ENCODE measurements at regions not wholly inside any gene's neighbourhood (a gene's known extent, or its start where the extent isn't known, plus 50 kb on each side); places are given as distances from the start of the nearest gene placed in this dataset.
A peak's percentile ranks its signal among the peaks of the same experiment; 100 is the strongest.
"Not testable (repeated sequence)": the region's sequence is repeated elsewhere in the genome, so short reads cannot be mapped to it uniquely, and the experiment has no call there.

GRCh38 chr2:88896971-88897370 lies 205.5 kb downstream of the RPIA start:
- Histone ChIP-seq H3K4me3 (ENCODE audit: low read depth, low read length) (no peak overlapping the region), H3K27ac (ENCODE audit: low read depth, low read length) (no peak overlapping the region), H3K27me3 (ENCODE audit: control insufficient read depth, insufficient read depth, low read length) (no peaks in the 10 kb centered on the region), H3K9me3 (ENCODE audit: control insufficient read depth, insufficient read depth, low read length) (no peaks in the 10 kb centered on the region)
- DNase-seq (ENCODE audit: low read depth, low spot score), result no peak
- ChIA-PET POLR2A (no interaction called here), CTCF (interaction anchor here (1.7 kb wide), 1 partner anchor 17 kb away, joined by 3 read pairs; no protein-coding TSS in a partner anchor)
- no peak for TF ChIP-seq CTCF (IDR thresholded peaks at IDR 0.05; ENCODE audit: low read depth, low read length)

- POLR2A ChIA-PET, result no interaction called here
- DNase-seq (ENCODE audit: low read depth, low spot score), result no peak
- CTCF ChIA-PET, result interaction anchor here (1.7 kb wide), 1 partner anchor 18 kb away, joined by 3 read pairs; no protein-coding TSS in a partner anchor
- Histone ChIP-seq H3K4me3 (ENCODE audit: low read depth, low read length) (no peak overlapping the region), H3K9me3 (ENCODE audit: control insufficient read depth, insufficient read depth, low read length) (no peaks in the 10 kb centered on the region), H3K27me3 (ENCODE audit: control insufficient read depth, insufficient read depth, low read length) (no peaks in the 10 kb centered on the region), H3K27ac (ENCODE audit: low read depth, low read length) (no peak overlapping the region)
- TF ChIP-seq CTCF (IDR thresholded peaks at IDR 0.05; ENCODE audit: low read depth, low read length), result no peak
Measured at GRCh38 chr2:88897715-88898114, 206.2 kb downstream of the RPIA start.

GRCh38 chr2:88903749-88904353 lies 212.4 kb downstream of the RPIA start:
- DNase-seq (ENCODE audit: low read depth, low spot score), result no peak
- ChIA-PET CTCF (interaction anchor here (0.6 to 4.2 kb wide), 12 partner anchors 8 to 249 kb away, joined by 3 to 25 read pairs (median 3); no protein-coding TSS in a partner anchor), POLR2A (no interaction called here)
- Histone ChIP-seq H3K27ac (ENCODE audit: low read depth, low read length) (no peak overlapping the region), H3K27me3 (ENCODE audit: control insufficient read depth, insufficient read depth, low read length) (no peaks in the 10 kb centered on the region), H3K9me3 (ENCODE audit: control insufficient read depth, insufficient read depth, low read length) (no peaks in the 10 kb centered on the region), H3K4me3 (ENCODE audit: low read depth, low read length) (no peak overlapping the region)
- TF ChIP-seq CTCF (IDR thresholded peaks at IDR 0.05; ENCODE audit: low read depth, low read length), result peak; percentile 76

- Histone ChIP-seq H3K27me3 (ENCODE audit: control insufficient read depth, insufficient read depth, low read length) (no peaks in the 10 kb centered on the region), H3K27ac (ENCODE audit: low read depth, low read length) (no peak overlapping the region), H3K4me3 (ENCODE audit: low read depth, low read length) (no peak overlapping the region), H3K9me3 (ENCODE audit: control insufficient read depth, insufficient read depth, low read length) (no peaks in the 10 kb centered on the region)
- POLR2A ChIA-PET, result no interaction called here
- no peak for TF ChIP-seq CTCF (IDR thresholded peaks at IDR 0.05; ENCODE audit: low read depth, low read length)
- CTCF ChIA-PET, result interaction anchor here (1.1 kb wide), 1 partner anchor 9 kb away, joined by 3 read pairs; no protein-coding TSS in a partner anchor
- no peak for DNase-seq (ENCODE audit: low read depth, low spot score)
Measured at GRCh38 chr2:88913280-88913679, 221.8 kb downstream of the RPIA start.

GRCh38 chr2:88919087-88919738 lies 227.7 kb downstream of the RPIA start:
- H3K27me3 ChIP-seq (ENCODE audit: control insufficient read depth, insufficient read depth, low read length), result no peaks in the 10 kb centered on the region
- no peaks in the 10 kb centered on the region for H3K9me3 ChIP-seq (ENCODE audit: control insufficient read depth, insufficient read depth, low read length)
- H3K27ac ChIP-seq (ENCODE audit: low read depth, low read length), result no peak overlapping the region
- no peak for DNase-seq (ENCODE audit: low read depth, low spot score)
- CTCF ChIA-PET, result interaction anchor here (0.6 to 1.6 kb wide), 23 partner anchors 8 to 179 kb away, joined by 3 to 27 read pairs (median 4); no protein-coding TSS in a partner anchor
- POLR2A ChIA-PET, result no interaction called here
- no peak overlapping the region for H3K4me3 ChIP-seq (ENCODE audit: low read depth, low read length)
- peak; percentile 78 for TF ChIP-seq CTCF (IDR thresholded peaks at IDR 0.05; ENCODE audit: low read depth, low read length)

- CTCF ChIA-PET, result interaction anchor here (1.5 kb wide), 1 partner anchor 40 kb away, joined by 9 read pairs; no protein-coding TSS in a partner anchor
- H3K27me3 ChIP-seq (ENCODE audit: control insufficient read depth, insufficient read depth, low read length); H3K4me3 ChIP-seq (ENCODE audit: low read depth, low read length); H3K9me3 ChIP-seq (ENCODE audit: control insufficient read depth, insufficient read depth, low read length); POLR2A ChIA-PET; H3K27ac ChIP-seq (ENCODE audit: low read depth, low read length); DNase-seq (ENCODE audit: low read depth, low spot score): not testable (repeated sequence)
Measured at GRCh38 chr2:88920399-88920798, 228.9 kb downstream of the RPIA start.

All from AG04450 (cell line).